Motor neuron (in vitro differentiated cells): ENCODE measurements at regions not wholly inside any gene's neighbourhood (a gene's known extent, or its start where the extent isn't known, plus 50 kb on each side); places are given as distances from the start of the nearest gene placed in this dataset.

Experiments used
- ATAC-seq, 8 experiments: fragments of 200-7000 bp; cut with Tn5 transposase; replicated peaks in 6 of 8; 2 replicates each; pipeline ENCODE4 v1.8.0; 2021; ENCODE audit warnings: mild to moderate bottlenecking in 8 of 8, moderate library complexity in 8 of 8
- H3K27ac ChIP-seq, 2 donors: fragments of 250-450 bp; sonication (Bioruptor Pico); 2 replicates each; pipeline ENCODE4 v1.9.0; 2021; ENCODE audit warnings: antibody characterized with exemption in 2 of 2, mild to moderate bottlenecking in 2 of 2, moderate library complexity in 1 of 2
- H3K4me1 ChIP-seq, 2 donors: fragments of 250-450 bp; sonication (Bioruptor Pico); replicated peaks in 1 of 2; 2 replicates each; pipeline ENCODE4 v1.6.1; 2021; ENCODE audit warnings: antibody characterized with exemption in 2 of 2, mild to moderate bottlenecking in 2 of 2, moderate library complexity in 1 of 2
- H3K4me3 ChIP-seq, 5 donors: fragments of 250-450 bp; sonication (Bioruptor Pico); 2 replicates each; pipeline ENCODE4 v1.9.0; 2021; ENCODE audit warnings: antibody characterized with exemption in 5 of 5, mild to moderate bottlenecking in 5 of 5, moderate library complexity in 4 of 5
- WGBS, 10 experiments: fragments of 450-650 bp; shearing (Covaris generic); methylation state at CpG; one replicate each; pipeline ENCODE4 v1.0.0; 2022; 5-methylcytosine and 5-hydroxymethylcytosine counted together
- in situ Hi-C, 9 experiments: fragments of 400-800 bp; cut with MboI; loops; one replicate each; pipeline ENCODE4 v1.15.0; 2021; ENCODE audit warnings: low sequenced_read_pairs in 9 of 9, low pct_unique_long_range_greater_than_20kb in 2 of 9; ENCODE audit not compliant: unreplicated experiment in 9 of 9

- in situ Hi-C loops: no loop called here
- Histone ChIP-seq H3K27ac (no peak overlapping the region), H3K4me1 (peaks cover 0 to 8% of the 10 kb centered on the region in 2 donors), H3K4me3 (no peak overlapping the region)
- 0 to 90% (median 82%) methylated on average over 3 to 13 of the region's 33 CpGs; no CpG with 5 or more reads in 5 of the 10 experiments for WGBS, 10 experiments
- ATAC-seq: peak; percentile 71 to 99 (median 80)
Measured at GRCh38 chr4:3644849-3645627, 112.8 kb upstream of the LRPAP1 start.

- H3K4me3 ChIP-seq: no peak overlapping the region
- ATAC-seq: no peak
- peaks cover 0 to 8% of the 10 kb centered on the region in 2 donors for H3K4me1 ChIP-seq
- in situ Hi-C loops: no loop called here
- WGBS, 10 experiments: 75 to 100% (median 96%) methylated on average over 2 to 12 of the region's 26 CpGs; no CpG with 5 or more reads in 4 of the 10 experiments
- H3K27ac ChIP-seq: no peak overlapping the region
Measured at GRCh38 chr4:3643518-3644433, 111.6 kb upstream of the LRPAP1 start.

GRCh38 chr4:3642806-3643517 is 110.7 kb upstream of the LRPAP1 start:
- H3K4me3 ChIP-seq: no peak overlapping the region
- no peak overlapping the region for H3K27ac ChIP-seq
- in situ Hi-C loops: no loop called here
- no peak for ATAC-seq
- 38 to 100% (median 100%) methylated on average over 1 to 2 of the region's 13 CpGs; no CpG with 5 or more reads in 5 of the 10 experiments for WGBS, 10 experiments
- peaks cover 0 to 8% of the 10 kb centered on the region in 2 donors for H3K4me1 ChIP-seq

- in situ Hi-C loops: no loop called here
- Histone ChIP-seq H3K4me3 (no peak overlapping the region), H3K27ac (no peak overlapping the region), H3K4me1 (peaks cover 0 to 8% of the 10 kb centered on the region in 2 donors)
- 50 to 100% (median 95%) methylated on average over 2 to 47 of the region's 66 CpGs for WGBS, 10 experiments
- no peak for ATAC-seq
Measured at GRCh38 chr4:3642056-3642630, 109.9 kb upstream of the LRPAP1 start.

- Histone ChIP-seq H3K27ac (no peak overlapping the region), H3K4me1 (peaks cover 0 to 8% of the 10 kb centered on the region in 2 donors), H3K4me3 (no peak overlapping the region)
- in situ Hi-C loops: no loop called here
- ATAC-seq: no peak
- 79 to 100% (median 88%) methylated on average over 1 to 10 of the region's 12 CpGs; no CpG with 5 or more reads in 2 of the 10 experiments for WGBS, 10 experiments
Measured at GRCh38 chr4:3641501-3641900, 109.3 kb upstream of the LRPAP1 start.

- 7 to 85% (median 50%) methylated on average over 2 to 4 of the region's 15 CpGs; no CpG with 5 or more reads in 5 of the 10 experiments for WGBS, 10 experiments
Measured at GRCh38 chr4:3640587-3640962, 108.4 kb upstream of the LRPAP1 start.

GRCh38 chr4:3639613-3640586 is 107.7 kb upstream of the LRPAP1 start:
- ATAC-seq: peak in 2 of 8 experiments; percentile 2 to 3
- H3K4me1 ChIP-seq: peaks cover 9 to 20% of the 10 kb centered on the region in 2 donors
- H3K4me3 ChIP-seq: no peak overlapping the region
- 50 to 84% (median 74%) methylated on average over 2 to 11 of the region's 22 CpGs; no CpG with 5 or more reads in 3 of the 10 experiments for WGBS, 10 experiments
- H3K27ac ChIP-seq: no peak overlapping the region
- in situ Hi-C loops: no loop called here

More at GRCh38 chr4:3640587-3640962, 108.4 kb upstream of the LRPAP1 start:
- Histone ChIP-seq H3K4me1 (peaks cover 5 to 14% of the 10 kb centered on the region in 2 donors), H3K27ac (no peak overlapping the region), H3K4me3 (no peak overlapping the region)
- in situ Hi-C loops: no loop called here
- ATAC-seq: peak in 6 of 8 experiments; percentile 22 to 91 (median 84)

- in situ Hi-C loops: no loop called here
- Histone ChIP-seq H3K27ac (no peak overlapping the region), H3K4me3 (no peak overlapping the region), H3K4me1 (peaks cover 9 to 23% of the 10 kb centered on the region in 2 donors)
- 3 to 89% (median 76%) methylated on average over 1 to 6 of the region's 6 CpGs for WGBS, 10 experiments
- no peak for ATAC-seq
Measured at GRCh38 chr4:3638080-3638795, 106.0 kb upstream of the LRPAP1 start.

GRCh38 chr4:3637326-3638016 is 105.2 kb upstream of the LRPAP1 start:
- ATAC-seq: no peak
- WGBS, 10 experiments: 21 to 100% (median 87%) methylated on average over 3 to 10 of the region's 19 CpGs
- Histone ChIP-seq H3K4me1 (peaks cover 9 to 23% of the 10 kb centered on the region in 2 donors), H3K4me3 (no peak overlapping the region), H3K27ac (no peak overlapping the region)
- in situ Hi-C loops: no loop called here

GRCh38 chr4:3636646-3637320 is 104.6 kb upstream of the LRPAP1 start:
- H3K27ac ChIP-seq: no peak overlapping the region
- in situ Hi-C loops: no loop called here
- ATAC-seq: no peak

More at GRCh38 chr4:3636646-3637320, 104.6 kb upstream of the LRPAP1 start:
- H3K4me1 ChIP-seq: peaks cover 9 to 25% of the 10 kb centered on the region in 2 donors
- H3K4me3 ChIP-seq: no peak overlapping the region
- WGBS, 10 experiments: 60 to 89% (median 76%) methylated on average over 1 to 7 of the region's 12 CpGs; no CpG with 5 or more reads in 4 of the 10 experiments
